ENCODE measurements at regions not wholly inside any gene's neighbourhood (a gene's known extent, or its start where the extent isn't known, plus 50 kb on each side); places are given as distances from the start of the nearest gene placed in this dataset.
"Not testable (repeated sequence)": the region's sequence is repeated elsewhere in the genome, so short reads cannot be mapped to it uniquely, and the experiment has no call there.

GRCh38 chr7:130949550-130949949, 215.5 kb upstream of the KLF14 start:
- DNase-seq: no peak

- DNase-seq: no peak
Measured at GRCh38 chr7:130950054-130950453, 216.0 kb upstream of the KLF14 start.

DNA sequence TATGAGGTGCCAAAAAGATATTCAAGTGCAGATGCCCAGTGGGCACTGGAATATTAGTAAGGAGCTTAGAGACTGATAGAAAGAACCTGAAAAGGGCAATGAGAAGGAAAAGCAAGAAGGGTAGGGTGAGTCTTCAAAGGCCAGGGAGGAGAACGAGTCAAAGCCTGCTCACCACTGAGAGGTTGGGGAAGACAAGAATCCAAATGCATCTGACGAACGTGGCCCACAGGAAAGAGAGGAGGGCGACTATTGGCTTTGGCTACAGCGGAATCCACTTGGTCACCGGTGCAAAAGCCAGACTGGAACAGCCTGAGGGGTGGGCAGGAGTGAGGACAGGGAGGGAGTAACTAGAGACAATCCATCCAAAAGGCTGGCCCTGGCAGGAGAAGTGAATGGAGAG, 216.7 kb upstream of the KLF14 start:
- DNase-seq: no peak

DNA sequence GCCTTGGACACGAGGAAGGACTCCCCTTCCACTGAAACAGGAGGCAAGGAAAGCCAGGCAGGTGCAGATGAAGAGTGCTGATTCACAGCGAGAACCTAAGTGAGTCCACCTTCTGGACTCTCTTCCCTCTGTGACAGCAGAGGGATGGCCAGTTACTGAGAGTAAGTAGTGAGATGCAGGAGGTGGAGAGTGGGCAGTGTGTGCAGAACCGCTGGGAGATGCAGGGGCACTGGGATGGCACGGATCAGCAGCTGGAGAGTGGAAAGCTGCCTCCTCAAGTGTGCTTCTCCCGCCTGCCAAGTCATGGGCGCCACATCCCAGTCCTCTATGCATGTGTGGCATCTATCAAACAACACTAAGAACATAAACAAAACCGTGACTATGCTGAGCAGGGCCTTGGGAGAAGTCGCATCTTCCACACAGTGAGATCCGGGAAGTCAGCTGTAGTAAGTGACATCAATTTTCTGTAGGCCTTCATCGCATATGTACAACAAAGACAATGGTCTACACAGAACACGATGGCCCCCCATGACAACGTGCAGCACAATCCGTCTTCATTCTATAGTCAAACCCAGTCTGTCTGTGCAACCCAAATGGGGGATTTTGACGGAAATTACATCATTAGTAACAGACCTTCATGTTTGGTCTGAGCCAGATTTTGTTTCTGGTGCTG, 217.4 kb upstream of the KLF14 start:
- no peak for DNase-seq

DNA sequence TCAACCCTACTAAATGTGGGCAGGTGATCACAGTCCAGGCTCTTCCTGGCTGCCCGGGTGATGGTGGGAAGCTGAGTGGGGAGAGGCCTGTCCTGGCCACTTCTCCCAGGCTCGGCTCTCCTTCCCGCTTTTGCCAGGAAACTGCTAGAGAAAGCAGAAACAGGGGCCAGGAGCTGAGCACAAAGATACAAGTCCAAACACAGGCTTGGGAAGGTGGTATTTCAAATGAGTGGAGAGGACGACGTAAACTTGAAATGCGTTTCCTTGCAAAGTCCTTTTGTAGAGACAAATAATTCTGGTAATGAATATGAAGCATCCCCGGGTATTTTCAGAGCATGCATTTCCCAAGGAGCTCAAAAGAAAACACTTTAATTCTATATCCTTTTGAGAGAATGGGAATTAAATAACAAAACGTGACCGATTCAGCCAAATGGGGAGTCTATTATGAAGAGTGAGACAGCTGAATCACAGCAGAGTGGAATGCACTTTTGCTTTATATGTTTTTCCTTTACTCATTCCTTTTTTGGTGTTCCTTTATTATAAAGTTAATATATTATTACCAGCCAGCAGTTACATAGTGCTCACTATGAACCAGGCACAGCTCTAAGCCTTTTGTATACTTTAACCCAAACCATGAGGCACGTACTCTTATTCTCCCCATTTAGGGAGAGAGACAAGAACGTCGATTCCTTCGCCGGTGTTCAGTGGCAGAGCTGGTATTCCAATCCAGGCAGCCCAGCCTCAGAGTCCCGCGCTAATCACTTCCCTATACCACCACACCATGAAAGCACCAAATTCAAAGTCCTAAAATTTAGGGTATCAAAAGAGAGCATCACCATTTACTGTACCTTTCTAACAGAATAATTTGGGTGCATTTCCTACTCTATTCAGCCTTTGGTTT, 218.2 kb upstream of the KLF14 start:
- DNase-seq: no peak

- DNase-seq: no peak
Measured at GRCh38 chr7:130953196-130953595, 219.2 kb upstream of the KLF14 start.

DNA sequence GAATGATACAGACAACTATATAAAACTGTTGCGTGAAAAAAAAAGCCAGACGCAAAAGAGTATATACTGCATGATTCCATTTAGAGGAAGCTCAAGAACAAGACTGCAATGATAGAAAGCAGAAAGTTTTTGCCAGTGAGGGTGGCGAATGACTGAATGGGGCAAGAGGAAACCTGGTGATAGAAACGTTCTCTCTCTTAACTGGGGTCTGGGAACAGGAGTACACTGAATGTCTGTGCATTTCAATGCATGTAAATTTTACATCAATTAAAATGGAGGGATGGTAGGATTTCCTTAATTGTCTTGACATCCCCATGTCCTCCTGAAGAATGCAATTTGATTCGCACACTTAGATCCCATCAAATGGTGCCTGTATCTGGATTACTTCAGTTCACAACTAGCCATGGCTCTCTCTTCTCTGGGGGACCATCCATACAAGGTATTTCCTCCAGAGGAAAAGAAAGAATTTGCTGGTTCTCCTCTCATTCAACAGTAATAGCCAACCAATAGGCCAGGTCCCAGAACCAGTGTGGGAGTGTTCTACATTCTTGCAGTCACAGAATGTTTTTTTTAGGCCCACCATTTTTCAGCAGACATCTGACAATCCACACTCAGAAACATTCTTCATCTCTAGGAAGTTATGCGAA, 221.0 kb upstream of the KLF14 start:
- no peak for DNase-seq

- no peak for DNase-seq
Measured at GRCh38 chr7:130955565-130955919, 221.5 kb upstream of the KLF14 start.

GRCh38 chr7:130956417-130957136, 222.6 kb upstream of the KLF14 start:
- DNase-seq: no peak

DNA sequence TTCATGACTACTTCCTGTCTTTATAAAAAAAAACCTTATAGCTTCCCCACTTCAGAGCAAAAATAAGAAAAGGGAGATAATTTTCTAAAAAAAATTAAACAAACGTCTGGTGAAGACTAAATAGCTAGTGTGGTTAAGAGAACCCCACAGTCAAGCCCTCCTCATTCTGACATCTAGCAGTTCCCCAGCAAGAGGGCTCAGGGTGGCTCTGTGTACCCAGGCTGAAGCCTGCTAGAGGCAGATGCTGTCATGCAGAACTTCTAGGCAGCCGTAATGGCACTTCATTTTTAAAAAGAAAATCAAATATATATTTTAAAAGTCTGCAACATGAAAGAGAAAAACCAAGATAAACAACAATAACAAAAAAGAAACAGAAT, 223.1 kb upstream of the KLF14 start:
- DNase-seq: no peak

DNA sequence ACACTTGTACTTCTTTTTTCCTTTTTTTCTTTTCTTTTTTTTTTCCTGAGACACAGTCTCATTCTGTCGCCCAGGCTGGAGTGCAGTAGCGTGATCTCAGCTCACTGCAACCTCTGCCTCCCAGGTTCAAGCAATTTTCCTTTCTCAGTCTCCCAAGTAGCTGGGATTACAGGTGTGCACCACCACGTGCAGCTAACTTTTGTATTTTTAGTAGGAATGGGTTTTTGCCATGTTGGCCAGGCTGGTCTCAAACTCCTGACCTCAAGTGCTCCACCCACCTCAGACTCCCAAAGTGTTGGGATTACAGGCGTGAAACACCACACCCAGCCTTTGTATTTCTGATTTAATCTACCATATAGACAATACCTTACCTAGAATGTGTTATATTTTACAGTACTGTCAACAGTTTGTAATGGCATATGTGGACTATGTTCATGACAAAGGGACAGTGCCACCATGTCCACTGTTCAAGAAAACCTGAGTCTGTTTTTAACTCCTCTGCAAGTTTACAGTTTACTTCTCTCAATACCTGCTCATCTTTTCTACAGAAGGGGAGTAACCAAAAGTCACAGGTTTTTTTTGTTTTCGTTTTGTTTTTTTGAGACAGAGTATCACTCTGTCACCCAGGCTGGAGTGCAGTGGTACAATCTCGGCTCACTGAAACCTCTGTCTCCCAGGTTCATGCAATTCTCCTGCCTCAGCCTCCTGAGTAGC, 223.9 kb upstream of the KLF14 start:
- DNase-seq: not testable (repeated sequence)

DNA sequence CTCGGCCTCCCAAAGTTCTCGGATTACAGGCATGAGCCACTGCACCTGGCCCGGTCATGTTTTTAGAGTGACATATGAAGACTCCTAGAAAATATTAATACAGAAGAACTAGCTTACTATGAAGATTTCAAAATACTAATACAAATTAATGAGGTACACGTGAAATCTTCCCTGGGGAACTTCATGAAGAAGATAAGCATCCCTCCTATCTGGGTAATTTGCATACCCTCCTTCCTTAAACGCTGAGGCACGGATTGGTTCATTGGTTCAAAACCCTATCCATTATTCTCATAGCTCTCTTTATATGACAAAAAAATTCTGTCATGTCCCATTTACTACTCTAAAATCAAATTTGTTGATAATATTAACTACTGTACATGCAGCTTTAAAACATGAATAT, 224.8 kb upstream of the KLF14 start:
- DNase-seq: no peak

- DNase-seq: peak; percentile 43
Measured at GRCh38 chr7:130959743-130960207, 225.8 kb upstream of the KLF14 start.

DNA sequence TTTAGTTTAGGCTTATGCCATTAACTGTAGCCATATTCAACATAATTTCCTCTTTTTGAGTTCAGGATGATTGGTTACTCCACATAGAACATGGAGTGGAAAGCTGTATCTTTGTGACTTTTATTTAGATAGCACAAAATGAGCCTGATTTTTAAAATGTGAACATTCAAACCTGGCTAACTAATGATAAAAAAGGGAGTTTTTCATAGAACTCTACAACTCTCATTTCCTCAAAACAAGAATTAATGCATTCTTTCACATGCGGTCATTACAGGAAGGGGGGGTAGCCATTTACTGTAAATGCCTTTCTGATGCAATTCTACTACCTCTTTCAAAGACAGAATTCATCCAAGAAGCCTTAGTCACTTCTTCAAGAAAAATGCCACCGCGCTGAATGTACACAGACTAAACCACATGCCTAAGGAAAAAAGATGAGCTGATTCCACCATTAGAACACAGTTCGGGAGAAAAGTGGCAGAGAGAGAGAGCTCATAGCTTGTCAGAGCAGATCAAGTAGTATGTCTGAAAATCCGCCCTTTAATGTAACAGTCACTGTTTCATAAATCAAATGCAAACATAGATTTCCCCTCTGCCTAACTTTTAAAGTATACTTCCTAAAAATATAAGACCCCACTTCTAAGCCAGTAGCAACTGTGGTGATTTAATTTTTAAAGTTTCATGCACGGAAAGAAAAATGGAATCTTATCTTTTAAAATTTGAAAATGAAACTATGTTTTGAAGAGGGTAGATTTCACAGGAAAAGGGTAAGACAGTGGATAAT, 226.4 kb upstream of the KLF14 start:
- peak; percentile 47 for DNase-seq

GRCh38 chr7:130961128-130961601, 227.2 kb upstream of the KLF14 start:
- DNase-seq: peak; percentile 81

DNA sequence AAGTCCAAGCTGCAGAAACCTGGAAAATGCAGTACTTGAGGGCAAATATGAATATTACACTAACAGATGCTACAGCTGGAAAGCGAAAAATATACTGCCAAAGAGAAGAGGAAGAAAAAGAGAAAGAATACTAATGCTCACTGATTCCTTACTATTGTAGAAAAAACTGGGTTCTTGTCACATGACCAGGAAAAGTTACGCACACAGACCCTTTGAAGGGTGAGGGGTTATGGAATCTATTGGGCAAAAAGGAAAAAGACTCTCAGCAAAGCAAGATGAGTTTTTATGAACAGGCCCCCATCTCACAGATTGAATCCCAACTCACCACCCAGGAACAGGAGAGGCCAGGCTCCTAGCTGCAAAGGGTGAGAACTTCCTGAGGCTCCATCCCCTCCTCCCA, 228.1 kb upstream of the KLF14 start:
- DNase-seq: no peak

- no peak for DNase-seq
Measured at GRCh38 chr7:130963339-130963738, 229.3 kb upstream of the KLF14 start.

DNA sequence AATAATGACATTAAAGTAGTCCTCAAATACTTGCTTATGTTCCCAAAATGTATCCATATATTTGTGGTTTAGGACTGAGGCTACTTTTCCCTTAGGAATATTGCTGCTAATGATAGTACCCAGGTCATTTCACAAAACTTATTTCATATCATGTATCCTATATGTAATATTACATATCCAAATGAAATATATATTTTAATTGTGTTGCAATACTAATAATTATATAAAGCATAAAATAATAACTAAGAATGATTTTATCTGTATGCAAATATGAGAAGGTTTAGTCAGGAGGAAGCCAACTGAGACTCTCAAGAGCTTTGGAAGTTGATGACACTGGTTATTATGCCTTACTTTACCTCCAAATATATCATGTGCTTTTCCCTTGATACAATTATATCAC, 231.5 kb upstream of the KLF14 start:
- no peak for DNase-seq

DNA sequence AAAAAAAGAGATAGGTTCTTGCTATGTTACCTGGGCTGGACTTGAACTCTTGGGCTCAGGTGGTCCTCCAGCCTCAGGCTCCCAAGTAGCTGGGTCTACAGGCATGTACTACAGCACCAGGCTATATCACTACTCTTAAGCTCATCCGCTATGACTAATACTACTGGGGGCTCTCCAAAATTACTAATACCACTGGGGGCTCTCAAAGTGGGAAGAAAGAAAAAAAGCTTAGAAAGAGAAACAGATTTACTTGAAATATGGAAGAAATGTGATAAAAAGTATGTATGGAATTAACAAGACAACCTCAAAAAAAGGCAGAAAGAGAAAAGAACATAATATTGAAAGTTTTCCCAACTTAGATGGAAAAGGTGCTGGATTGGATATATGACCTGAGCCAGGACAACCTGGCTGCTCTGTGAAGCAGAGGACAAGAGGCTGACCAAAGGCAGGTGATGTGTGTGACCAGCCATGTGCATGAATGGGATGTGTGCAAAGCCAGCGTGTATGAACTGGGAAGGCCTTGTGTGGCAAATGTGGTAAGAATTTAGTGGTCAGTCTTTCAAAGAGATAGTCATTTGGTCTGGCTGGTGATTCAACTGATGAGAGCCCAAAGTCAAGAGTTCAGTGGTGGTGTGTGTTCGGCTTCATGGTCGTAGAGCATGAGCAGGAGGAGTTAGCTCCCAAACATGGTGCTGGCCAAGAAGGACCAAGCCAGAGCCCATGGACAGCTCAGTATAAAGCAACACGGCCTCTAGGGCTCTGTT, 232.4 kb upstream of the KLF14 start:
- no peak for DNase-seq

DNA sequence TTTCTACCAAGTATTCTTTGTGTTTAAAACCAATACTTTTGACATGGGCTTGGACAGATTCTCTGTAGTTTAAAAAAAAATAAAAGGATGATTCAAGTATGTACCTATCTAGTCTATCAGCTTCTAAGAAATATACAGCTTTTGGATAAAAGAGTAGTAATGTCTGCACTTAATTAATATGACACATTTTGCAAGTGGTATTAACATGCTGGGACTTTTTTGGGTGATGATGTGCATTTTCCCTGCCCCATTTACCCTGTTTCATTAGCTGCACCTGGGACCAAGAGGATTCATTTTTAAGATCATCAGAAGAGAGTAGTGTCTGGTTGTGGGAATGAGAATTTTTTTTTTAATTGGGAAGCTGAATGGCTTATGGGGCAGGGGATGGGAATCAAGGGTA, 236.2 kb upstream of the KLF14 start:
- peak; percentile 37 for DNase-seq

DNA sequence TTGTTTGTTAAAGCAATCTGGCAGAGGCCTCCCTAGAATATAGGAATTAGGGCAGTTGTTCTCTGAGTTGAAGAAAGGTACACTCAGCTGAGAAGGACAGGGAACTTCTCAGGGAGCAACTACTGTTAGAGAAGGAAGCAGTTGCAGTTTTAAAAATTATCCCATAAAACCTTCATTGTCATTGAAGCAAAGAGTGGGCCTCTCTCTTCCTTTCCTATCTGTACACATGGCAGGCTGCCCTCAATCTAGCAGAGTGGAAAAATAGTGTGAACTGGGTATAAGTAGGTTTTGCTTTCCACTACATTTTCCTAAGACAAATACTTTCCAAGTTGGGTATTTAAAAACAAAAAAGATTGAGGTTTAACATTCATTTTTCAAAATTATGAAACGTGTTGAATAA, 236.7 kb upstream of the KLF14 start:
- DNase-seq: no peak
